ENCODE measurements at regions not wholly inside any gene's neighbourhood (a gene's known extent, or its start where the extent isn't known, plus 50 kb on each side); places are given as distances from the start of the nearest gene placed in this dataset.
"Not testable (repeated sequence)": the region's sequence is repeated elsewhere in the genome, so short reads cannot be mapped to it uniquely, and the experiment has no call there.

GRCh38 chr9:28487561-28487960, 914.3 kb upstream of the C9orf72 start:
- Histone ChIP-seq H3K27ac (no peak overlapping the region), H3K4me3 (no peak overlapping the region), H3K4me1 (replicated peaks in 1 of 2) (no peaks in the 10 kb centered on the region)
- ATAC-seq (replicated peaks in 6 of 8), result no peak
- WGBS, 10 experiments, result 0 to 100% (median 71%) methylated on average over 1 of the region's 1 CpG; no CpG with 5 or more reads in 3 of the 10 experiments
- in situ Hi-C loops (cut with MboI; ENCODE audit: low pct_unique_long_range_greater_than_20kb in 2 of 9, low sequenced_read_pairs in 9 of 9, unreplicated experiment in 9 of 9), result no loop called here

GRCh38 chr9:28491121-28491520, 917.8 kb upstream of the C9orf72 start:
- Histone ChIP-seq H3K27ac (no peak overlapping the region), H3K4me1 (replicated peaks in 1 of 2) (no peaks in the 10 kb centered on the region), H3K4me3 (no peak overlapping the region)
- no peak for ATAC-seq (replicated peaks in 6 of 8)
- in situ Hi-C loops (cut with MboI; ENCODE audit: low pct_unique_long_range_greater_than_20kb in 2 of 9, low sequenced_read_pairs in 9 of 9, unreplicated experiment in 9 of 9), result no loop called here

GRCh38 chr9:28498168-28498567, 924.9 kb upstream of the C9orf72 start:
- H3K4me1 ChIP-seq (replicated peaks in 1 of 2); H3K4me3 ChIP-seq; H3K27ac ChIP-seq; ATAC-seq (replicated peaks in 6 of 8); in situ Hi-C loops (cut with MboI; ENCODE audit: low pct_unique_long_range_greater_than_20kb in 2 of 9, low sequenced_read_pairs in 9 of 9, unreplicated experiment in 9 of 9): not testable (repeated sequence)
- WGBS, 10 experiments, result 10 to 100% (median 44%) methylated on average over 3 to 5 of the region's 10 CpGs; no CpG with 5 or more reads in 5 of the 10 experiments

GRCh38 chr9:28502189-28502588, 928.9 kb upstream of the C9orf72 start:
- 0 to 100% (median 91%) methylated on average over 1 to 3 of the region's 3 CpGs for WGBS, 10 experiments
- H3K4me3 ChIP-seq, result no peak overlapping the region
- in situ Hi-C loops (cut with MboI; ENCODE audit: low pct_unique_long_range_greater_than_20kb in 2 of 9, low sequenced_read_pairs in 9 of 9, unreplicated experiment in 9 of 9), result no loop called here
- peaks cover 0 to 5% of the 10 kb centered on the region in 2 donors for H3K4me1 ChIP-seq (replicated peaks in 1 of 2)
- ATAC-seq (replicated peaks in 6 of 8), result no peak
- H3K27ac ChIP-seq, result no peak overlapping the region

- ATAC-seq (replicated peaks in 6 of 8), result peak in 1 of 8 experiments; percentile 16
- H3K27ac ChIP-seq, result no peak overlapping the region
- H3K4me1 ChIP-seq (replicated peaks in 1 of 2), result peaks cover 0 to 5% of the 10 kb centered on the region in 2 donors
- no peak overlapping the region for H3K4me3 ChIP-seq
- in situ Hi-C loops (cut with MboI; ENCODE audit: low pct_unique_long_range_greater_than_20kb in 2 of 9, low sequenced_read_pairs in 9 of 9, unreplicated experiment in 9 of 9), result no loop called here
- 0 to 82% (median 60%) methylated on average over 1 to 2 of the region's 2 CpGs; no CpG with 5 or more reads in 1 of the 10 experiments for WGBS, 10 experiments
Observed at GRCh38 chr9:28502741-28503140, 929.5 kb upstream of the C9orf72 start.

- in situ Hi-C loops (cut with MboI; ENCODE audit: low pct_unique_long_range_greater_than_20kb in 2 of 9, low sequenced_read_pairs in 9 of 9, unreplicated experiment in 9 of 9), result no loop called here
- no peak overlapping the region for H3K27ac ChIP-seq
- peaks cover 0 to 5% of the 10 kb centered on the region in 2 donors for H3K4me1 ChIP-seq (replicated peaks in 1 of 2)
- no peak for ATAC-seq (replicated peaks in 6 of 8)
- 5 to 94% (median 83%) methylated on average over 2 to 4 of the region's 4 CpGs for WGBS, 10 experiments
- no peak overlapping the region for H3K4me3 ChIP-seq
Observed at GRCh38 chr9:28503573-28503972, 930.3 kb upstream of the C9orf72 start.

- no peak overlapping the region for H3K4me3 ChIP-seq
- no peak for ATAC-seq (replicated peaks in 6 of 8)
- H3K4me1 ChIP-seq (replicated peaks in 1 of 2), result peaks cover 0 to 2% of the 10 kb centered on the region in 2 donors
- H3K27ac ChIP-seq, result no peak overlapping the region
- WGBS, 10 experiments, result 5 to 100% (median 74%) methylated on average over 1 to 3 of the region's 3 CpGs
- in situ Hi-C loops (cut with MboI; ENCODE audit: low pct_unique_long_range_greater_than_20kb in 2 of 9, low sequenced_read_pairs in 9 of 9, unreplicated experiment in 9 of 9), result no loop called here
Observed at GRCh38 chr9:28518439-28518838, 945.2 kb upstream of the C9orf72 start.

GRCh38 chr9:28524309-28524708, 951.0 kb upstream of the C9orf72 start:
- ATAC-seq (replicated peaks in 6 of 8); H3K4me1 ChIP-seq (replicated peaks in 1 of 2); H3K27ac ChIP-seq; in situ Hi-C loops (cut with MboI; ENCODE audit: low pct_unique_long_range_greater_than_20kb in 2 of 9, low sequenced_read_pairs in 9 of 9, unreplicated experiment in 9 of 9); H3K4me3 ChIP-seq: not testable (repeated sequence)
- WGBS, 10 experiments, result 2 to 100% (median 55%) methylated on average over 1 to 6 of the region's 6 CpGs; no CpG with 5 or more reads in 2 of the 10 experiments

- H3K4me3 ChIP-seq, result no peak overlapping the region
- no peak overlapping the region for H3K27ac ChIP-seq
- H3K4me1 ChIP-seq (replicated peaks in 1 of 2), result no peaks in the 10 kb centered on the region
- WGBS, 10 experiments, result 0 to 100% (median 50%) methylated on average over 1 of the region's 1 CpG; no CpG with 5 or more reads in 2 of the 10 experiments
- in situ Hi-C loops (cut with MboI; ENCODE audit: low pct_unique_long_range_greater_than_20kb in 2 of 9, low sequenced_read_pairs in 9 of 9, unreplicated experiment in 9 of 9), result no loop called here
- no peak for ATAC-seq (replicated peaks in 6 of 8)
Observed at GRCh38 chr9:28528049-28528448, 954.8 kb upstream of the C9orf72 start.

- Histone ChIP-seq H3K4me1 (replicated peaks in 1 of 2) (no peaks in the 10 kb centered on the region), H3K27ac (no peak overlapping the region), H3K4me3 (no peak overlapping the region)
- in situ Hi-C loops (cut with MboI; ENCODE audit: low pct_unique_long_range_greater_than_20kb in 2 of 9, low sequenced_read_pairs in 9 of 9, unreplicated experiment in 9 of 9), result no loop called here
- 6 to 100% (median 84%) methylated on average over 2 to 3 of the region's 3 CpGs for WGBS, 10 experiments
- ATAC-seq (replicated peaks in 6 of 8), result no peak
Observed at GRCh38 chr9:28538132-28538531, 964.9 kb upstream of the C9orf72 start.

GRCh38 chr9:28539434-28540070, 966.3 kb upstream of the C9orf72 start:
- in situ Hi-C loops (cut with MboI; ENCODE audit: low pct_unique_long_range_greater_than_20kb in 2 of 9, low sequenced_read_pairs in 9 of 9, unreplicated experiment in 9 of 9), result no loop called here
- peak in 3 of 8 experiments; percentile 18 to 95 (median 25) for ATAC-seq (replicated peaks in 6 of 8)
- Histone ChIP-seq H3K4me1 (replicated peaks in 1 of 2) (no peaks in the 10 kb centered on the region), H3K27ac (no peak overlapping the region), H3K4me3 (no peak overlapping the region)
- 0 to 100% (median 84%) methylated on average over 1 of the region's 1 CpG; no CpG with 5 or more reads in 6 of the 10 experiments for WGBS, 10 experiments

- Histone ChIP-seq H3K4me1 (replicated peaks in 1 of 2) (no peaks in the 10 kb centered on the region), H3K27ac (no peak overlapping the region), H3K4me3 (no peak overlapping the region)
- ATAC-seq (replicated peaks in 6 of 8), result no peak
- 0 to 93% (median 59%) methylated on average over 1 to 4 of the region's 4 CpGs for WGBS, 10 experiments
- in situ Hi-C loops (cut with MboI; ENCODE audit: low pct_unique_long_range_greater_than_20kb in 2 of 9, low sequenced_read_pairs in 9 of 9, unreplicated experiment in 9 of 9), result no loop called here
Observed at GRCh38 chr9:28542928-28543327, 969.6 kb upstream of the C9orf72 start.

- 0 to 83% (median 68%) methylated on average over 1 to 2 of the region's 2 CpGs for WGBS, 10 experiments
- in situ Hi-C loops (cut with MboI; ENCODE audit: low pct_unique_long_range_greater_than_20kb in 2 of 9, low sequenced_read_pairs in 9 of 9, unreplicated experiment in 9 of 9), result no loop called here
- Histone ChIP-seq H3K27ac (no peak overlapping the region), H3K4me1 (replicated peaks in 1 of 2) (no peaks in the 10 kb centered on the region), H3K4me3 (no peak overlapping the region)
- no peak for ATAC-seq (replicated peaks in 6 of 8)
Observed at GRCh38 chr9:28547527-28547926, 974.2 kb upstream of the C9orf72 start.

GRCh38 chr9:28563291-28563934, 990.1 kb upstream of the C9orf72 start:
- no peak for ATAC-seq (replicated peaks in 6 of 8)
- Histone ChIP-seq H3K4me3 (no peak overlapping the region), H3K27ac (no peak overlapping the region), H3K4me1 (replicated peaks in 1 of 2) (no peaks in the 10 kb centered on the region)
- WGBS, 10 experiments, result 0 to 100% (median 82%) methylated on average over 1 to 7 of the region's 7 CpGs
- in situ Hi-C loops (cut with MboI; ENCODE audit: low pct_unique_long_range_greater_than_20kb in 2 of 9, low sequenced_read_pairs in 9 of 9, unreplicated experiment in 9 of 9), result no loop called here

Data from motor neuron (in vitro differentiated cells).